HG03520 (cell line): ENCODE measurements at regions not wholly inside any gene's neighbourhood (a gene's known extent, or its start where the extent isn't known, plus 50 kb on each side); places are given as distances from the start of the nearest gene placed in this dataset.

Experiments
- ATAC-seq: cut with Tn5 transposase; IDR thresholded peaks from one replicate; pipeline ENCODE4 v1.9.1; 2021; ENCODE audit warnings: mild to moderate bottlenecking, moderate library complexity; ENCODE audit not compliant: unreplicated experiment

GRCh38 chr5:105807951-105808350 is 1862.8 kb downstream of the EFNA5 start:
- no peak for ATAC-seq

DNA sequence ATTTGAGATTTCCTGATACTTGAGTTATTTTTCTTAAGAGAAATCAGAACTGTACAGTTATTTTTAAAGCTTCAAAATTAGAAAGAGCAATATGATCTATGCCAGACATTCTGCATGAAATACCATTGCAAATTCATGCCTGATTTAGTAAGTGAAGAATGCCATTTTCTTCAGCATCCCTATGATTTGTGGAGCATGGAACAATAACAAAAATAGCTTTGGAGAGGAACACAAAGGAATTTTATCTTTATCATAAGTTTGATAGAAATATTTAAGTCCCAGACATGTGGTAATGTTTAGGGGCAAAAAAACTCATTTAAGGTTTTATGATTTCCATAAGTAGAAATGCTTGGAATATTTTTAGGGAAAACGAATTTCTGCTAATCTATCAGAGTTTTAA is 1863.4 kb downstream of the EFNA5 start:
- ATAC-seq: no peak

GRCh38 chr5:105806596-105806995 is 1864.1 kb downstream of the EFNA5 start:
- no peak for ATAC-seq

DNA sequence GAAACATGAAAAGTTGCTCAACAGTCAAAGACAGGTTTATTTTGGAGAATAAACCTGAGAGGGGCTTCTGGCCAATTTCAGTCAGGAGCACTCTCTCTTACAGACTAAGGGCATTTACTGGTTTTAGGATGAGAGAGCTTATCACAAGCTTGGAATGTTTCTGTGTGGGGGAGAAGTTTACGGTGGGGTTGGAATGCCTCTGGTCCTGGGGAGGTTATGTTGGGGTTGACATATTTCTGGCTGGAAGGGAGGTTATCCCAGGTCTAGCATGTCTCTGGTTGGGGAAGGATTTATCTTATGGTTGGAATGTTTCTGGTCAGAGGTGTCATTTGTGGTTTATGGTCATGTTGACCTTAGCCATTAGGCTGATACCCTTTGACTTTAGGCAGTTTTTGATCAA is 1867.3 kb downstream of the EFNA5 start:
- ATAC-seq: no peak

GRCh38 chr5:105794578-105794977 is 1876.2 kb downstream of the EFNA5 start:
- no peak for ATAC-seq

DNA sequence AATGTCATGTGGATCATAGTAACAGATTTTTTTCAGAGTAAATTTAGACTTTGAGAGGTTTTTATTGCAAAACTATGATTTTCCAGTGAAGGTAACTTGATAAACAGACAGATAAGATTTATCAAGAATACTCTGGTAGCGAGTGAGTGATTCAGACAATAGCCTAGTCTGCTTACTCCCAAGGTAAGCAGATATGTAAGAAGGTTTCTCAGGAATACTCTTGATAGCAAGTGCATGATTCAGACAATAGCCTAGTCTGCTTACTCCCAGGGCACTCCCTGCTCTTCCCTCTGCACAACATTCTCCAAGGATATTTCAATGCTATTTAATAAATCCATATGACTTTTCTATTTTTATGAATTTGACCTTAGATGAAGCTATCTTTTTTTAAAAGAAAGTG is 1881.5 kb downstream of the EFNA5 start:
- no peak for ATAC-seq

DNA sequence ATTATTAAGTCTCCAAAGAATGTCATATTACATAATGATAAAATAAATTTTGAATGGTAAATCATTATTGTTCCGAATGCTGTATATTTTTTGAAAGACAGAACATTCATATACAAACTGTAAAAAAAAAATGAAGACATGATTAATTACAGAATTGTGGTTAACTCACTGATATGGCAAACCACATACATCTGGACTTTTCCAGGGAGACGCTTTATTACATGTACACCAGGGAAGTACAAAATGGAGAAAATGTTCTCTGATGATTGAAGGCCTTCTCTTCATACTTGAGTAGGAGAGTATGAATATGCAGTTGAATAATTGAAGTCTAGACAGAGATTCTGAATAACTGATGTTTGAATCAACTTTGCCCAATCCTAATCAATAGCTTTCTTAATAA is 1886.9 kb downstream of the EFNA5 start:
- ATAC-seq: no peak

DNA sequence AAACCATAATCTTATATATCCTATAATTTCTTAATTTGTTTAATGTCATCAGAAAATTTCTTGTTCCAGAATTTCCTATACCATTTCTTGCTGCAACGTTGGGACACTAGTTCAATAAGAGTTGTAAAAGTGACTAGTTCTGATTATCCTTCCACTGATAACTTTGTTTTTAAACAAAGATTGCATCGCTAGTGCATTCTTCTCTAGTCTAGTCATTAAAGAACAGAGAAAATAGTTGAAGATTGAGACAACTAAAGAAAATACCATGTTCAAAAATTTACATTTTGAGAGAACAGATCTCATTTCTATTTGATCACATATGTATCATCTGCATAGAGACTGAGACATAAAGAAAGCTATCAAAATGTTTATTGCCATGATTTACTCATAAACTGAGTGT is 1888.2 kb downstream of the EFNA5 start:
- ATAC-seq: no peak

- ATAC-seq: no peak
Measured at GRCh38 chr5:105773241-105773640, 1897.5 kb downstream of the EFNA5 start.

- no peak for ATAC-seq
Measured at GRCh38 chr5:105767267-105767666, 1903.5 kb downstream of the EFNA5 start.

DNA sequence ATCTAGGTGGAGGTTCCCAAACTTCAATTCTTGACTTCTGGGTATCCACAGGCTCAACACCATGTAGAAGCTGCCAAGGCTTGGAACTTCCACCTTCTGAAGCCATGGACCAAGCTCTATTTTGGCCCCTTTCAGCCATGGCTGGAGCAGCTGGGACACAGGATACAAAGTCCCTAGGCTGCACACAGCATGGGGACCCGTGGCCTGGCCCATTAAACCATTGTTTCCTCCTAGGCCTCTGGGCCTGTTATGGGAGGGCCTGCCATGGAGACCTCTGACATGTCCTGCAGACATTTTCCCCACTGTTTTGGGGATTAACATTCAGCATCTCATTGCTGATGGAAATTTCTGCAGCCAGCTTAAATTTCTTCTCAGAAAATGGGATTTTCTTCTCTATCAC is 1908.0 kb downstream of the EFNA5 start:
- no peak for ATAC-seq

GRCh38 chr5:105754056-105754455 is 1916.7 kb downstream of the EFNA5 start:
- ATAC-seq: no peak

DNA sequence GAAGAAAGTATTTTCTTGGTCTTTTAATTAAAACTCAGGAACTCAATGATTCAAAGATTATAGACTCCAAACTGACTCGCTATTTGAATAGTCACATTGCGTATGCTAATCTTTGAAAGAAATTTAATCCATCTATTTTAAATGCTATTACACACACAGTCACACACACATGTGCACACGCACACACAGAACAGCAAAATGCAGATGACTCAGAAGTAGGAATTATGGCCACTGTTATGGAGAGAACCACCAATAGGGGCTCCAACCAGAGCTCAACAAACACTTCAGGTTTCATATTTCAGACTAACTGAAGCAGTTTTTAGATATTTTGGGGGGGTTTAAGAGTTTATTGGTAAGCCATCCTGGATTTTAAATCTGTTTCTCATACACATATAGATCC is 1917.9 kb downstream of the EFNA5 start:
- ATAC-seq: no peak

DNA sequence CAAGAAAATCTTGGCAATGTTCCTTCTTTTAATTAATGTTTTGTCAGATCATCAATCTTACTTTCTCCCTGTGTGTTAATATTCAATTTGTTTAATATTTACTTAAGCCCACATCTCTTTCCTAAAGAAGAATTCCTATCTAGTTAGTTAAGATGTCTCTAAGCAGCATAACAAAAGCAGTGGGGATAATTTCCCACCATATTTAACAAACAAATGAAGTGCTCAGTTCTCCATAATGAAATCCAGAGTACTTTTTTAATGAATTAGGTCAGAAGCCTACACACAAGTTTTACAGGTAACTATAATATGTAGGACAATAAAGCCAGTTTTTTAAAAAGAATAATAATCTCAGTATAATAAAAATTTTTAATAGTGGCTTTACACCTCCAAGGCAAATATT is 1918.8 kb downstream of the EFNA5 start:
- ATAC-seq: no peak

DNA sequence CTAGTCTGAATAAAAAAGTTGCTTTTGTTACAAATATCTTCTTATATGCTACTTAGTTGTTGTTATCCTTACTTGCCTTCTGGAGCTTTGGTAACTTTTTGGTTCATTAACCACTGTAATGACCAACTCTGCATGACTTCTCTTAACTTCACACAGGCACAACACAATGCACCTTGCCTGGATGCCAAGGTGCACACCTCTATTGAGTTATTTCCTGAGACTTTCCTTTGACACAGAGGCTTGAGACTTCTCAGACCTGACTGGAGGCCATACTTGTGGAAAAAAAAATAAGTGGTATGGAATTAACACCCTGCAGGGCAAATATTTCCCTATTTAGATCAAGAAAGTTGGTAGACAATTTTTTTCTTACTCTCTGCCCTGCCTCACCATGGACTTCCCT is 1925.6 kb downstream of the EFNA5 start:
- ATAC-seq: no peak

DNA sequence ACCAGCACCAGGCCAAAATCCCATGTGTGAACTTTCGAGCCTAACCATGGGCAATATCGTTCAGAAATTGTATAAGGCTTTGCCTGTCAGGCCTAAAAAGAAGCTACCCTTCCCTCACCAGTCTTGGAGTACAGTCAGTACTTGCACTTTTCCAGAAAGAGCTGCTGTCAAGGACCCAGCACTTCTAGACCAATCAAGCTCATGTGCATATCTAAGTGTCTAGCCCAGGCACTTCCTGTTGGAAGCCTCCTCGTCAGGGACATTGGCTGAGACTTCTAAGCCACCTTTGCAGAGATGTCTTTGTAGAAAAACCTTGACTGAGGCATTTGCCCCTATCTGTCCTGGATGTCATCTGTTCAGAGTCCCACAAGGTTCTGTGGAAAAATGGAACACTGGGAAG is 1930.5 kb downstream of the EFNA5 start:
- ATAC-seq: peak; percentile 57

- ATAC-seq: no peak
Measured at GRCh38 chr5:105739732-105740131, 1931.0 kb downstream of the EFNA5 start.

- ATAC-seq: no peak
Measured at GRCh38 chr5:105735704-105736103, 1935.0 kb downstream of the EFNA5 start.

- ATAC-seq: no peak
Measured at GRCh38 chr5:105730982-105731381, 1939.8 kb downstream of the EFNA5 start.

GRCh38 chr5:105726093-105726492 is 1944.6 kb downstream of the EFNA5 start:
- no peak for ATAC-seq

- ATAC-seq: no peak
Measured at GRCh38 chr5:105708442-105708841, 1962.3 kb downstream of the EFNA5 start.

DNA sequence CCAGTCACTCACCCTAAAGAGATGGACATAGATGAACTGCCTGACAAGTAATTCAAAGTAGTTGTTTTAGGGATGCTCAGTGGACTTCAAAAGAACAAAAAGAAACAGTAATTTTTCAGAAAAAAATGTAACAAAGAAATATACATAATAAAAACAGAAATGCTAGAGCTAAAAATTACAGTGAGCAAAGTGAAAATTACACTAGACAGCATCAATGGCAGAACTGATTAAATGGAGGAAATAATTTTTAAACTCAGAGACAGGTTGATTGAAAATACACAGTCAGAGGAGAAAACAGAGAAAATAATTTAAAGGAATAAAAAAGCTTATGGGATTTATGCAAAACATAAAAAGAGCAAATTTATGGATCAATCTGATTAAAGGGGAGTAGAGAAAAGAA is 1968.4 kb downstream of the EFNA5 start:
- no peak for ATAC-seq

DNA sequence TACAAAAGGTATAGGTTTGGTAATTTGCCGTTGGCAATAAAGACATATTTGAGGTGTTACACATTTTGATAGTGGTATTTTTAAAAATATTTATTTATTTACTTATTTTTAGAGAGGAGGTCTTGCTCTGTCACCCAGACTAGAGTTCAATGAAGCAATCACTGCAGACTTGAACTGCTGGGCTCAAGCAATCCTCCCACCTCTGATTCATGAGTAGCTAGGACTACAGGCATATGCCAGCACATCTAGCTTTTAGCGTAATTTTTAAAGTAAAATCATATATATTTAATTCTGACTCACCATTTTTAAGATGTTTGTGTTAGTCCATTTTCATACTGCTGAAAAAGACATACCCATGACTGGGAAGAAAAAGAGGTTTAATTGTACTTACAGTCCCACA is 1974.3 kb downstream of the EFNA5 start:
- no peak for ATAC-seq

DNA sequence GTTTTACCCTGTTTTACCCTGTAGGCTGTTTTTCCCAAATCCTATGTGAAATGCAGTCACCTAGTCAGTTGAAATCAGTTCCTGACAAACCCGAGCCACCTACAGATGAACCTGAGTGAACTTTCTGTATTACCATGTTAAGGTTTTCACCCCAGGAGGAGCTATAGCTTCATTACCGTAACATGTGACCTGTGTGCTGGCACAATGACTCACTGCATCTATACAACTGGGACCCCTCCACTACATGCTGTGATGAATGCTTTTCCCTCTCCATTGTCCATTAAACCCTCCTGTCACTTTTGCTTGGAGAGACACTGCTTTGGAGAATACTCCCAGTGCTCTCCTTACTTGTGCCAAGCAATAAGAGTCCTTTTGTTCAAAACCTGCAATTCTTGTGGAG is 1974.8 kb downstream of the EFNA5 start:
- no peak for ATAC-seq
